AG04450 (cell line): ENCODE measurements at regions not wholly inside any gene's neighbourhood (a gene's known extent, or its start where the extent isn't known, plus 50 kb on each side); places are given as distances from the start of the nearest gene placed in this dataset.

Experiments
- CTCF ChIA-PET: fragments of 300-600, 350-600 bp; formaldehyde crosslinking; extraction: SDS; loops from one replicate; lab custom pipeline; 2022; ENCODE audit warnings: antibody characterized with exemption, inconsistent platforms; lab: Charles Lee
- POLR2A ChIA-PET: fragments of 350-600 bp; formaldehyde crosslinking; extraction: SDS; loops from one replicate; lab custom pipeline; 2021; ENCODE audit warnings: antibody characterized with exemption, inconsistent platforms; lab: Yijun Ruan, JAX
- DNase-seq: peaks from one replicate; pipeline ENCODE4 v3.0.0-alpha.2; 2011; ENCODE audit warnings: low read depth, low spot score
- H3K27ac ChIP-seq: one replicate; pipeline ENCODE4 v1.5.1; 2012; ENCODE audit warnings: low read depth, low read length, control low read depth
- H3K27me3 ChIP-seq: one replicate; pipeline ENCODE4 v1.6.0; 2012; ENCODE audit warnings: low read length; ENCODE audit not compliant: control insufficient read depth, insufficient read depth
- H3K4me3 ChIP-seq: 2 replicates; pipeline ENCODE4 v1.5.1; 2011; ENCODE audit warnings: mild to moderate bottlenecking, low read depth, low read length, control low read depth
- H3K9me3 ChIP-seq: 2 replicates; pipeline ENCODE4 v1.5.1; 2012; ENCODE audit warnings: low read length; ENCODE audit not compliant: control insufficient read depth, insufficient read depth
- CTCF ChIP-seq: IDR thresholded peaks from 2 replicates; pipeline ENCODE4 v1.5.1; 2011; ENCODE audit warnings: low read depth, low read length, control low read depth, inconsistent platforms

GRCh38 chr12:89167986-89168385, 184.3 kb downstream of the DUSP6 start:
- no peak for TF ChIP-seq CTCF
- no peak overlapping the region for H3K27ac ChIP-seq
- ChIA-PET POLR2A (no interaction called here), CTCF (no interaction called here)
- no peak overlapping the region for H3K4me3 ChIP-seq
- no peaks in the 10 kb centered on the region for H3K9me3 ChIP-seq
- DNase-seq: no peak
- no peaks in the 10 kb centered on the region for H3K27me3 ChIP-seq

DNA sequence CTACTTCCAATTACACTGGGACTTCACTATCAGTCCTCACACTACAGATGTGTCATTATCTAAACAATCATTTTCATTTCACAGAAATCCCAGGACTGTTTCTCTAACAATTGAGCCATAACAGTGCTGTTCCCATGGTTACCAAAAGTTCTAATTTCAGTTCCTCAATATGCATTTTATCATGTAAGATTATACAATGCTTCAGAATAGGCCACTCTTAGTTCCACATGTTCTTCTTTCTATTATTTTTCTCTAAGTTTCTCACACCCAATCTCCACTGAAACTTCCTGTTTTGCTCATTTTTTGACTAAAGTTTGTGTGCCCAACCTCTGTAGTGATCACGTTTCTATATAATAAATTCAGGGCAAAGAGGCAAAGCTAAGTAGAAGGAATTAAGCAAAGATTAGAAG, 185.8 kb downstream of the DUSP6 start:
- no peak for DNase-seq
- TF ChIP-seq CTCF: no peak
- POLR2A ChIA-PET: no interaction called here

DNA sequence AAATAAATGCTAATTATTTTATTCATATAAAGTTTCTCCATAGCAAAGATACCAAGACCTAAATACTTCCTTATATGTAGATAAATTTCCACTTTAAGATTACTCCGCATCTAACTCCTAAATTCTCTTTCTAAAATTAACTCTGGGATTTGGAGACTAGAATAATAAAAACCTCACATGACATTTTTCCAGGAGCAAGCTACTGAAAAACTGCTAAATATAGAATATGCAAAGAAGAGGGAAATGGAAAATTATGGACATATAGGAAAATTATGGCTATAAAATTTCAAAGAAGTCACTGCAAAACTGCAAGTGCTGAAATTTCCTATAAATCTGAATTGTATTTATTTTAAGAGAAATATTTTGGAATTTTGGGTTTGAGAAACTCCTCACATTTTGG, 186.2 kb downstream of the DUSP6 start:
- Histone ChIP-seq H3K27ac (no peak overlapping the region), H3K9me3 (no peaks in the 10 kb centered on the region), H3K27me3 (no peaks in the 10 kb centered on the region), H3K4me3 (no peak overlapping the region)
- POLR2A ChIA-PET: no interaction called here
- CTCF ChIA-PET: interaction anchor here (1.2 to 1.5 kb wide), 3 partner anchors 14 to 296 kb away, joined by 3 to 4 read pairs (median 4); no protein-coding TSS in a partner anchor
- TF ChIP-seq CTCF: no peak
- no peak for DNase-seq

More for the DNA sequence above, 185.8 kb downstream of the DUSP6 start:
- CTCF ChIA-PET: interaction anchor here (1.2 to 1.5 kb wide), 3 partner anchors 14 to 296 kb away, joined by 3 to 4 read pairs (median 4); no protein-coding TSS in a partner anchor
- no peaks in the 10 kb centered on the region for H3K27me3 ChIP-seq
- no peaks in the 10 kb centered on the region for H3K9me3 ChIP-seq
- H3K27ac ChIP-seq: no peak overlapping the region
- H3K4me3 ChIP-seq: no peak overlapping the region

DNA sequence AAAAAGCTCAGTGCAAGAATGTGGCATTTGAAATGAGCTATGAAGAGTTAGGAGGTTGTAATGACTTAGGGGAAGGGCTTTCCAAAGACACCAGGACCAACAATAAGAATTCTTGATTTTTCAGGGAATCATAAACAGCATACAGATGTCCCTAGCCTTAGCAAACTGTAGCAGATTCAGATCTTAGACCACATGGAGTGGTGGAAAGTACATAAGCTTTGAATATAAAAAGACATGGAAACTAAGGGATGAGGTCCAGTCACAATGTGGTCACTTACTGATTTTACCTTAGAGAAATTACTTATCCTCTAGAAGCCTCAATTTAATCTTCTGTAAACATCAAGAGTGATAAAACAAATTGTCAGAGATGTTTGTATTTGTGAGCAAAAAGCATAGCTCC, 186.6 kb downstream of the DUSP6 start:
- DNase-seq: no peak
- ChIA-PET CTCF (interaction anchor here (1.2 to 1.5 kb wide), 3 partner anchors 15 to 296 kb away, joined by 3 to 4 read pairs (median 4); no protein-coding TSS in a partner anchor), POLR2A (no interaction called here)
- Histone ChIP-seq H3K27ac (no peak overlapping the region), H3K9me3 (no peaks in the 10 kb centered on the region), H3K4me3 (no peak overlapping the region), H3K27me3 (no peaks in the 10 kb centered on the region)
- no peak for TF ChIP-seq CTCF

DNA sequence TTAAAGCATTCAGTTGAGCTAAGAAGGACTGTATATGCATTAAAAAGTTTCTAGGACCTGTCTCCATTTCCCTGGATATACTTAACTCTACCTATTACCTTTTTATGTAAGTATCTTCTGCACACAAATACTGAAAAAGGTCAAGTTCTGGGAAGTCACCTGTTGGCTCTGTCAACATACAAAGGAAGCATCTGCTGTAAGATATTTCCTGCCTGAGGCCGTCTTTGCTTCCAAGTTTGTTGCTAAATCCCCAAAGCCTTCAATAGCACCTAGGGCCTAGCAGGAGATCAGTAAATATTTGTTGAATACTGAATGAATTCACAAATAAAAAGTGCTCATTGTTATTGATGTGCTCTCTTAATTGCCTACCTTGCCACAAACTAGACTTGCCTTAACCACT, 188.4 kb downstream of the DUSP6 start:
- Histone ChIP-seq H3K4me3 (no peak overlapping the region), H3K27me3 (no peaks in the 10 kb centered on the region), H3K9me3 (no peaks in the 10 kb centered on the region), H3K27ac (no peak overlapping the region)
- no peak for DNase-seq
- ChIA-PET POLR2A (no interaction called here), CTCF (no interaction called here)
- no peak for TF ChIP-seq CTCF
